ENCODE measurements at regions not wholly inside any gene's neighbourhood (a gene's known extent, or its start where the extent isn't known, plus 50 kb on each side); places are given as distances from the start of the nearest gene placed in this dataset.

- ChIA-PET CTCF (interaction anchor here (1.4 kb wide), 1 partner anchor 8 kb away, joined by 5 read pairs; no protein-coding TSS in a partner anchor), POLR2A (no interaction called here)
- Histone ChIP-seq H3K9me3 (ENCODE audit: control extremely low read depth in 1 of 5, control insufficient read depth in 4 of 5, insufficient read depth in 2 of 5, low read depth in 1 of 5, low read length in 4 of 5) (no peaks in the 10 kb centered on the region), H3K27me3 (replicated peaks in 2 of 5; ENCODE audit: control insufficient read depth in 4 of 5, insufficient read depth in 5 of 5, low read length in 4 of 5) (peaks cover 0 to 9% (median 2%) of the 10 kb centered on the region in 5 experiments), H3K36me3 (ENCODE audit: control insufficient read depth in 4 of 4, insufficient read depth in 4 of 4, low read length in 3 of 4) (no peaks in the 10 kb centered on the region), H3K4me3 (ENCODE audit: control insufficient read depth in 1 of 7, extremely low read depth in 1 of 7, insufficient read depth in 4 of 7, low read depth in 2 of 7, low read length in 6 of 7) (no peak overlapping the region), H3K27ac (ENCODE audit: insufficient read depth in 1 of 2, low read depth in 1 of 2, low read length in 2 of 2, poor library complexity in 1 of 2, severe bottlenecking in 2 of 2) (no peak overlapping the region), H3K4me1 (ENCODE audit: control extremely low read depth in 1 of 4, control insufficient read depth in 4 of 4, insufficient read depth in 4 of 4, low read length in 3 of 4) (no peaks in the 10 kb centered on the region)
- 86% methylated on average over 6 of the region's 9 CpGs for WGBS (ENCODE audit: insufficient coverage)
- peak; percentile 10 to 50 (median 29) for DNase-seq
Observed at GRCh38 chr13:111046590-111047141, 68.4 kb upstream of the ARHGEF7 start.

- Histone ChIP-seq H3K4me1 (ENCODE audit: control extremely low read depth in 1 of 4, control insufficient read depth in 4 of 4, insufficient read depth in 4 of 4, low read length in 3 of 4) (no peaks in the 10 kb centered on the region), H3K27me3 (replicated peaks in 2 of 5; ENCODE audit: control insufficient read depth in 4 of 5, insufficient read depth in 5 of 5, low read length in 4 of 5) (peaks cover 0 to 12% (median 4%) of the 10 kb centered on the region in 5 experiments), H3K27ac (ENCODE audit: insufficient read depth in 1 of 2, low read depth in 1 of 2, low read length in 2 of 2, poor library complexity in 1 of 2, severe bottlenecking in 2 of 2) (no peak overlapping the region), H3K36me3 (ENCODE audit: control insufficient read depth in 4 of 4, insufficient read depth in 4 of 4, low read length in 3 of 4) (no peaks in the 10 kb centered on the region), H3K9me3 (ENCODE audit: control extremely low read depth in 1 of 5, control insufficient read depth in 4 of 5, insufficient read depth in 2 of 5, low read depth in 1 of 5, low read length in 4 of 5) (no peaks in the 10 kb centered on the region), H3K4me3 (ENCODE audit: control insufficient read depth in 1 of 7, extremely low read depth in 1 of 7, insufficient read depth in 4 of 7, low read depth in 2 of 7, low read length in 6 of 7) (no peak overlapping the region)
- DNase-seq = no peak
- WGBS (ENCODE audit: insufficient coverage) = 95% methylated on average over 9 of the region's 10 CpGs
- POLR2A ChIA-PET = no interaction called here
- CTCF ChIA-PET = no interaction called here
Observed at GRCh38 chr13:111045170-111045569, 69.9 kb upstream of the ARHGEF7 start.

- POLR2A ChIA-PET = no interaction called here
- Histone ChIP-seq H3K4me1 (ENCODE audit: control extremely low read depth in 1 of 4, control insufficient read depth in 4 of 4, insufficient read depth in 4 of 4, low read length in 3 of 4) (no peaks in the 10 kb centered on the region), H3K9me3 (ENCODE audit: control extremely low read depth in 1 of 5, control insufficient read depth in 4 of 5, insufficient read depth in 2 of 5, low read depth in 1 of 5, low read length in 4 of 5) (no peaks in the 10 kb centered on the region), H3K4me3 (ENCODE audit: control insufficient read depth in 1 of 7, extremely low read depth in 1 of 7, insufficient read depth in 4 of 7, low read depth in 2 of 7, low read length in 6 of 7) (no peak overlapping the region), H3K27ac (ENCODE audit: insufficient read depth in 1 of 2, low read depth in 1 of 2, low read length in 2 of 2, poor library complexity in 1 of 2, severe bottlenecking in 2 of 2) (no peak overlapping the region), H3K27me3 (replicated peaks in 2 of 5; ENCODE audit: control insufficient read depth in 4 of 5, insufficient read depth in 5 of 5, low read length in 4 of 5) (peaks cover 0 to 17% (median 4%) of the 10 kb centered on the region in 5 experiments), H3K36me3 (ENCODE audit: control insufficient read depth in 4 of 4, insufficient read depth in 4 of 4, low read length in 3 of 4) (no peaks in the 10 kb centered on the region)
- CTCF ChIA-PET = no interaction called here
- WGBS (ENCODE audit: insufficient coverage) = 94% methylated on average over 19 of the region's 19 CpGs
- no peak for DNase-seq
Observed at GRCh38 chr13:111044087-111044830, 70.9 kb upstream of the ARHGEF7 start.

GRCh38 chr13:111043575-111043982, 71.5 kb upstream of the ARHGEF7 start:
- Histone ChIP-seq H3K4me1 (ENCODE audit: control extremely low read depth in 1 of 4, control insufficient read depth in 4 of 4, insufficient read depth in 4 of 4, low read length in 3 of 4) (no peaks in the 10 kb centered on the region), H3K27ac (ENCODE audit: insufficient read depth in 1 of 2, low read depth in 1 of 2, low read length in 2 of 2, poor library complexity in 1 of 2, severe bottlenecking in 2 of 2) (no peak overlapping the region), H3K9me3 (ENCODE audit: control extremely low read depth in 1 of 5, control insufficient read depth in 4 of 5, insufficient read depth in 2 of 5, low read depth in 1 of 5, low read length in 4 of 5) (no peaks in the 10 kb centered on the region), H3K36me3 (ENCODE audit: control insufficient read depth in 4 of 4, insufficient read depth in 4 of 4, low read length in 3 of 4) (no peaks in the 10 kb centered on the region), H3K27me3 (replicated peaks in 2 of 5; ENCODE audit: control insufficient read depth in 4 of 5, insufficient read depth in 5 of 5, low read length in 4 of 5) (peaks cover 0 to 23% (median 8%) of the 10 kb centered on the region in 5 experiments), H3K4me3 (ENCODE audit: control insufficient read depth in 1 of 7, extremely low read depth in 1 of 7, insufficient read depth in 4 of 7, low read depth in 2 of 7, low read length in 6 of 7) (no peak overlapping the region)
- no peak for DNase-seq
- CTCF ChIA-PET = no interaction called here
- WGBS (ENCODE audit: insufficient coverage) = 94% methylated on average over 11 of the region's 12 CpGs
- POLR2A ChIA-PET = no interaction called here

GRCh38 chr13:111042661-111043226, 72.4 kb upstream of the ARHGEF7 start:
- no peak overlapping the region for H3K27ac ChIP-seq (ENCODE audit: insufficient read depth in 1 of 2, low read depth in 1 of 2, low read length in 2 of 2, poor library complexity in 1 of 2, severe bottlenecking in 2 of 2)
- ChIA-PET POLR2A (no interaction called here), CTCF (no interaction called here)
- no peaks in the 10 kb centered on the region for H3K36me3 ChIP-seq (ENCODE audit: control insufficient read depth in 4 of 4, insufficient read depth in 4 of 4, low read length in 3 of 4)
- no peaks in the 10 kb centered on the region for H3K4me1 ChIP-seq (ENCODE audit: control extremely low read depth in 1 of 4, control insufficient read depth in 4 of 4, insufficient read depth in 4 of 4, low read length in 3 of 4)
- H3K4me3 ChIP-seq (ENCODE audit: control insufficient read depth in 1 of 7, extremely low read depth in 1 of 7, insufficient read depth in 4 of 7, low read depth in 2 of 7, low read length in 6 of 7) = no peak overlapping the region
- H3K9me3 ChIP-seq (ENCODE audit: control extremely low read depth in 1 of 5, control insufficient read depth in 4 of 5, insufficient read depth in 2 of 5, low read depth in 1 of 5, low read length in 4 of 5) = no peaks in the 10 kb centered on the region
- no peak for DNase-seq
- peaks cover 0 to 29% (median 14%) of the 10 kb centered on the region in 5 experiments for H3K27me3 ChIP-seq (replicated peaks in 2 of 5; ENCODE audit: control insufficient read depth in 4 of 5, insufficient read depth in 5 of 5, low read length in 4 of 5)
- 86% methylated on average over 11 of the region's 11 CpGs for WGBS (ENCODE audit: insufficient coverage)

- H3K27ac ChIP-seq (ENCODE audit: insufficient read depth in 1 of 2, low read depth in 1 of 2, low read length in 2 of 2, poor library complexity in 1 of 2, severe bottlenecking in 2 of 2) = no peak overlapping the region
- H3K4me1 ChIP-seq (ENCODE audit: control extremely low read depth in 1 of 4, control insufficient read depth in 4 of 4, insufficient read depth in 4 of 4, low read length in 3 of 4) = no peaks in the 10 kb centered on the region
- H3K27me3 ChIP-seq (replicated peaks in 2 of 5; ENCODE audit: control insufficient read depth in 4 of 5, insufficient read depth in 5 of 5, low read length in 4 of 5) = peaks cover 0 to 43% (median 18%) of the 10 kb centered on the region in 5 experiments
- WGBS (ENCODE audit: insufficient coverage) = 74% methylated on average over 6 of the region's 7 CpGs
- ChIA-PET CTCF (no interaction called here), POLR2A (interaction anchor here (0.6 kb wide), 1 partner anchor 222 kb away, joined by 3 read pairs; no protein-coding TSS in a partner anchor)
- H3K36me3 ChIP-seq (ENCODE audit: control insufficient read depth in 4 of 4, insufficient read depth in 4 of 4, low read length in 3 of 4) = no peaks in the 10 kb centered on the region
- H3K9me3 ChIP-seq (ENCODE audit: control extremely low read depth in 1 of 5, control insufficient read depth in 4 of 5, insufficient read depth in 2 of 5, low read depth in 1 of 5, low read length in 4 of 5) = no peaks in the 10 kb centered on the region
- no peak overlapping the region for H3K4me3 ChIP-seq (ENCODE audit: control insufficient read depth in 1 of 7, extremely low read depth in 1 of 7, insufficient read depth in 4 of 7, low read depth in 2 of 7, low read length in 6 of 7)
- DNase-seq = no peak
Observed at GRCh38 chr13:111040830-111041229, 74.3 kb upstream of the ARHGEF7 start.

GRCh38 chr13:111039735-111040134, 75.4 kb upstream of the ARHGEF7 start:
- Histone ChIP-seq H3K4me1 (ENCODE audit: control extremely low read depth in 1 of 4, control insufficient read depth in 4 of 4, insufficient read depth in 4 of 4, low read length in 3 of 4) (no peaks in the 10 kb centered on the region), H3K9me3 (ENCODE audit: control extremely low read depth in 1 of 5, control insufficient read depth in 4 of 5, insufficient read depth in 2 of 5, low read depth in 1 of 5, low read length in 4 of 5) (no peaks in the 10 kb centered on the region), H3K4me3 (ENCODE audit: control insufficient read depth in 1 of 7, extremely low read depth in 1 of 7, insufficient read depth in 4 of 7, low read depth in 2 of 7, low read length in 6 of 7) (no peak overlapping the region), H3K27me3 (replicated peaks in 2 of 5; ENCODE audit: control insufficient read depth in 4 of 5, insufficient read depth in 5 of 5, low read length in 4 of 5) (peaks cover 0 to 47% (median 18%) of the 10 kb centered on the region in 5 experiments), H3K27ac (ENCODE audit: insufficient read depth in 1 of 2, low read depth in 1 of 2, low read length in 2 of 2, poor library complexity in 1 of 2, severe bottlenecking in 2 of 2) (no peak overlapping the region), H3K36me3 (ENCODE audit: control insufficient read depth in 4 of 4, insufficient read depth in 4 of 4, low read length in 3 of 4) (no peaks in the 10 kb centered on the region)
- ChIA-PET CTCF (no interaction called here), POLR2A (no interaction called here)
- WGBS (ENCODE audit: insufficient coverage) = 86% methylated on average over 5 of the region's 5 CpGs
- no peak for DNase-seq
